NOMO-1 treated with DMSO at 0.1 percent for 48 hours (cell line): ENCODE measurements at regions not wholly inside any gene's neighbourhood (a gene's known extent, or its start where the extent isn't known, plus 50 kb on each side); places are given as distances from the start of the nearest gene placed in this dataset.
"Not testable (repeated sequence)": the region's sequence is repeated elsewhere in the genome, so short reads cannot be mapped to it uniquely, and the experiment has no call there.

ENCODE experiments used
- DNase-seq: peaks from one replicate; lab custom pipeline; 2025; ENCODE audit not compliant: unreplicated experiment; lab: John Stamatoyannopoulos, UW

DNA sequence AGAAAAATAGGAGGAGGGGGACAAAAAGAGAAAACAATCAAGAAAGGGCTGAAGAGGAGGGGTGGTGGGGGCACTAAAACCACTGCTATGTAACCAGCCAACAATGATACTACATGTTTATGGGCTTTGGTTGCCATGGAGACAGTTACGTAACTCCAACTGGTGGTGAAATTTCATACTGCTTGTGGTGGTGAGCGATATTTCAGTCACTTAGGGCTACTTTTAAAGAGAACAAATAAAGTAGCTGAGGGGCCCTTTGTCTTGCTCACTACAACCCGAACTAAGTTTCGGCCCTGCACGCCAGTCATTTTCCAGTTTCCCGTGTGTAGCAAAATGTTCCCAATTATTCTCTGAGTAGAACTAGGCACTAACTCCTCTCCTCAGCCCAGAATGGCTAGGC, 275.2 kb upstream of the EDA2R start:
- DNase-seq: peak; percentile 86

DNA sequence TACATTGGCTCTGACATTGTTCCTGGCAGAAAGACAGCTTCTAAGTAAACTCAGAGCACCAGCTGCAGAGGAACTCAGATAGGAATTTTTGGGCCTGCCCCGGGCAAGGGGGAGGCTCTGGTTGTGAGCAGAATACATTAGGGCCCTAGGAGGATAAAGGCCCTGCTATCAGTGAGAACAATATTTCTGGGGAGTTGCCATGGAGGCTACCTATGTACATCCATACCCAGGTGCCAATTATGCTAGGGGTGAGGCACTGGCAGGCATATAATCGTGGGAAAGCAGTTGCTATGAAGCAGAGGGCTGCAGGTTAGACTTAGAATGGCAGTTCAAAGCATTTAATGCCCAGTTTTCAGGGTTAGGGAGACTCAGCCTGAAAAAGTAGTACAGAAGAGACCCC, 273.5 kb upstream of the EDA2R start:
- no peak for DNase-seq

DNA sequence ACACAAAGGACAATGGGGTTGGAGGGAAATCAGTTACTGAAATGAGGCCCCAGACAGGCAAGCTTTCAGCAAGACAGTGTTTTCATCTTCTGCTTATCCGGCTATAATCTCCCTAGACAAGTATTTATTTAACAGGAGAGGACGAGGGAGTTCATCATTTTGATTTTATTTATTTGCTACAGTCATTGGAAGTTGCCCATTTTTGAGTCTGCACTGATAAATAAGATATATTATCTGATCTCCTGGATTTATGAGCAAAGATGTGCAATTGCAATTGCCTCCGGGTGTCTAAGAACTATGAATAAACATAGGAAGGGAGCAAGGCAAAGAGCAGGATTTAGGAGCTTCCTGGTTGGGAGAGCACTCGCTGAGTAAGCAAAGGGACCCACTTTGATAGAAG, 263.2 kb upstream of the EDA2R start:
- DNase-seq: no peak

DNA sequence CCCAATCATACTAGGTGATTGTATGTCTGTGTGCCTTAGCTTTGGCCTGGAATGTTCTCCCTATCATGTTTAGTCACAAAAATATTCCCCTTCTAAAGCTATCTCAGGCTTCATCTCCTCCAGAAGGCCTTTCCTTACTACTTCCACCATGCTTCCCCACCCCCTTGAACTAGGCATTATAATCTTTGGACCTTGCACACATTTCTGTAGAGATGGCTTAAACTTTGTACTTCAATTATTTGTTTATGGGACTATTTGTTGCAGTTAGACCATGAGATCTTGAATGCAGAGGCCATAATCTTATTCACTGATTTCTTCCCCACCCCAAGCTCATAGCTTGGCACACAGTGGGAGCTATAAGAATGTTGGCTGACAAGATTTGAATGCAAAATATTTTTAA, 262.0 kb upstream of the EDA2R start:
- no peak for DNase-seq

DNA sequence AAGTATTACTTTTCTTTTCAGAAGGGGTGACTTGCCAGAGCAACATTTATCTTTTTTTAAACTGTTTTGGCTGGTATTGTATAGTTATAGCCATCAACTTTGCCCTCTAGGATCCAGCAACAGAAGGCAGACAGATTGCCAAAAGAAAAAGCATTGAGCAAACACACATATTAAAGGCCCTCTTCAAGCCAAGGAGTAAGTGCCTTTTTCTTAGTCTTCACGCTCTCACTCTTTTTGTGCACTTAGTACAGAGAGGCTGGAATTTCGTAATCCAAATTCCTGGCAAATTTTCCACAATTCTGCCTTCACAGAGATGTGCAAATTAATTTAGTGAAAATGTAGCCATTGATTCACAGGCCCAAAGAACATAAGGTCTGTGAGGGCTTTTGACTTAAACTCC, 253.1 kb upstream of the EDA2R start:
- DNase-seq: no peak

DNA sequence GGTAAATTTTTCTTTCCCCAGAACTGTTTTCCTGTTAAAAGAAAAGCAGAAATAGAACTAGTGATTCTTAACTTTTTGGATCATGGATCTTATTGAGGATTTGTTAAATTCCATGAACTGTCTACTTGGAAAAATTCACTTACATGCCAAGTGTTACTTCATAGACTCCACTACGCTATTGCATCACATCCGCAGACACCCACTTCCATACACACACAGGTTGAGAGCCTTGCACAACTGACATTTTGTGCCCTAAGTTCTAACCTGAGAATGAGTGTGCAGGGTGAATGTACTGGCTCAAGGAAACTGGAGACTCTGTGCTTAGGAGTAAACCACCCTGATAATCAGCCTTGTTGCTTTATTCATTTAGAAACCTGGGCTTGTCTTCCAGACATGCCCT, 250.5 kb upstream of the EDA2R start:
- DNase-seq: no peak

DNA sequence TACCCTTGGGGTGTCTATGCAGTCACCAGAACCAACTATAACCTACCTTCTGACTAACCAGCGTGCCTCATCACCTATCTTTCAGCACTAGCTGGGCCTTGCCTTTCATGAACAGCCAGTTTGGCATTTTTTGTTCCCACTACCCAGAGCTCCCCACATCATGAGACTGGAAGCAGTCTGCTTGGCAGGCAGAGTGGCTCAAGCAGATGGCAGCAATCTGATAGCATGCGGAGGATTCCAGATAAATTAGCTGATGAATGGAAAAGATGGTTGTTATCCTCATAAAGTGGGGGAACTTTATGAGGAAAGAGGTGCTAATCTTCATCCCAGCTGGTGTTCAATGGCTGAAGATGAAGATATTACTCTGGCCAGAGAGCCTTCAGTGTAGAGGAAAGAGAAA, 243.2 kb upstream of the EDA2R start:
- no peak for DNase-seq

DNA sequence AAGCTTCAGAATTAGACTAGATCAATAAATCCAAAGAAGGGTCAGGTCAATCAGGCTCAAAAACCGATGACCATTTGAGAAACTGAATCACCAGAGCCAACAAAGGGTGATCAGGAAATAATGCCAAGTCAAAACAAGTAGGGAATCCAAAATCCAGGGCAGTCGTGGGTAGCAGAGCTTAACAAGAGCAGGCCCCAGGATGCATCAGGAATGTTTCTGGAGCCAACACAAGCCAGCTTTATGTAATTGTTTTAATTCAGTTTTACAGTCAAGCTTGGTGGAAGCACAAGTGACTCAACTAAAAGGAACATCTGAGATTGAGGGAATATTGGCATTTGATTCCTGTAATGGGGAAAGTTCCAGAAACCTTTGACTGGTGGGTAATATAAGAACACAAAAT, 237.9 kb upstream of the EDA2R start:
- DNase-seq: no peak

DNA sequence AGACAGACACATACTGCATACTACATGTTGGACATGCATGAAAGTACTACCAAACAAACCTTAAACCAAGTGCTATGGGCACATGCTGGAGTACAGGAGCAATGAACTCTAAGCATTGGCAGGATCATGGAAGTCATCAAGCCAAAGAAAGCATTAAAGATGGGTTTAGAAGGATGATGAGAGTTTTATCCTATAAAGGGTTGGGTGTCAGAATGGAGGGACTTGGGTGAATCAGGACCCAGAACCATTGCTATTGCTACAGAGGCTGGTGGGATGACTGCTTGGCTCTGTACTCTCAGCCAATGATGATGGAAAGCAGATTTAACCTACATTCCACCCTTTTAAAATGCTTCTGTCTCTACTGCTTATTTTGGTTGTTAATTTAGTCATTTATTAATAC, 233.9 kb upstream of the EDA2R start:
- no peak for DNase-seq

DNA sequence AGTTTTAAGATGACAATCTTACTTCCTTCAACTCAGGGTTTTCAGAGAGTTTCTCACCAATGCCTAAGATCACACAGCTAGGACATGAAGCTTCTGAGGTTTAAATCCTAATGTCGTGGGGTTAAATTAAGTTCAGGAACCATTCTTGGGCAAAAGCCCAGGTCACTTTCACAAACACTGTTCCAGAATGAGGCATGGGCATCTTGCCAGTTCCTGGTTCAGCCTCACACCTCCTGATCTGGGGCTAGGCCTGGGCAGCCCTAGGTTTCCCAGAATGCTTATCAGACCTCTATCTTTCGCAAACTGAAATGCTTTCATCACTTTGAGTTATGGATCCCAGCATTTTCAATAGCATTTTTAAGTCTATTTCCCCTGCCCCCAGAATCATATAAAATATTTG, 224.8 kb upstream of the EDA2R start:
- no peak for DNase-seq

DNA sequence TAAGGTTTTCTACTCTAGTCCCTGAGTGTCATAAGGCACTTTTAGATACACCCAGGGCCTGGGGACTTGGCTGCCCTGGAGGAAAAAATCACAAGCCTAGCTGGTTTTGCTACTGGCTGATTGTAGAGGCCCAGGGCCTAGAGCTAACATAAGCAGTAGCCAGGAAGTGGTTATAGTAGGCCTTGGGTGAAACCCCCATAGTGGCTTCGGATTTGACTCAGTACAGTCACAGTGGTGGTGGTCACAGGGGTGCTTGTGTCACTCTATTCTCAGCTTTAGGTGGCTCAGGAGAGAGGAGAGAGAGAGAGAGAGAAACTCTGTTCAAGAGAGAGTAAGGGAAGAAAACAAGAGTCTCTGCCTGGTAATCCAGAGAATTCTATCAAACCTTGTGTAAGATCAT, 194.5 kb upstream of the EDA2R start:
- DNase-seq: no peak

DNA sequence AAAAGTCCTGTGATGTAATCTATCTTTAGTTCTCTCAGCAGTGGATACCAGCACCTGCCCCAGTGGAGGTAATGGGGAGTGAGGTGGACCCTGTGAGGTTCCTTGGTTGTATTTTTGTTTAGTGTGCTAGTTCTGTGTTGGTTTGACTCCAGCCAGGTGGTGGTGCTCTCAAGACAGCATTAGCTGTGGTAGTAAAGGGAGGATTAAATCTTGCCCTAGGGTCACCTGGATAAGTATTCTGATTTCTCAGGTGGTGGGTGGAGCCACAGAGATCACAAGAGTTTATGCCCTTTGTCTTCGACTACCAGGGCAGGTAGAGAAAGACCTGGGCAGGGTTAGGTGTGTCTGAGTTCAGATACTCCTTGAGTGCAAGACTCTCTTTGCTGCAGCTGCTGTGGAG, 176.3 kb upstream of the EDA2R start:
- DNase-seq: no peak

DNA sequence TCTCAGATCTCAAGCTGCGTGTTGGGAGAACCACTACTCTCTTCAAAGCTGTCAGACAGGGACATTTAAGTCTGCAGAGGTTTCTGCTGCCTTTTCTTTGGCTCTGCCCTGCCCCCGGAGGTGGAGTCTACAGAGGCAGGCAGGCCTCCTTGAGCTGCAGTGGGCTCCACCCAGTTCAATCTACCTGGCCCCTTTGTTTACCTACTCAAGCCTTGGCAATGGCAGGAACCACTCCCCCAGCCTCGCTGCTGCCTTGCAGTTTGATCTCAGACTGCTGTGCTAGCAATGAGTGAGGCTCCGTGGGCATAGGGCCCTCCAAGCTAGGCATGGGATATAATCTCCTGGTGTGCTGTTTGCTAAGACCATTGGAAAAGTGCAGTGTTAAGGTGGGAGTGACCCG, 155.6 kb upstream of the EDA2R start:
- not testable (repeated sequence) for DNase-seq

DNA sequence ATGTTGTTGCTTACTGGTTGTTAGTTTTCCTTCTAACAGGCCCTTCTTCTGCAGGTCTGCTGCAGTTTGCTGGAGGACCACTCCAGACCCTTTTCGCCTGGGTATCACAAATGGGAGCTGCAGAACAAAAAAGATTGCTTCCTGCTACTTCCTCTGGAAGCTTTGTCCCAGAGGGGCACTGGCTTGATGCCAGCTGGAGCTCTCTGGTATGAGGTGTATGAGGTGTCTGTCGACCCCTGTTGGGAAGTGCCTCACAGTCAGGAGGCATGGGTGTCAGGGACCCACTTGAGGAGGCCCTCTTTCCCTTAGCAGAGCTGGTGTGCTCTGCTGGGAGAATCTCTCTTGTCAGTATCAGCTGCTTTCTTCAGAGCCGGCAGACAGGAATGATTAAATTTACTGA, 127.4 kb upstream of the EDA2R start:
- no peak for DNase-seq

DNA sequence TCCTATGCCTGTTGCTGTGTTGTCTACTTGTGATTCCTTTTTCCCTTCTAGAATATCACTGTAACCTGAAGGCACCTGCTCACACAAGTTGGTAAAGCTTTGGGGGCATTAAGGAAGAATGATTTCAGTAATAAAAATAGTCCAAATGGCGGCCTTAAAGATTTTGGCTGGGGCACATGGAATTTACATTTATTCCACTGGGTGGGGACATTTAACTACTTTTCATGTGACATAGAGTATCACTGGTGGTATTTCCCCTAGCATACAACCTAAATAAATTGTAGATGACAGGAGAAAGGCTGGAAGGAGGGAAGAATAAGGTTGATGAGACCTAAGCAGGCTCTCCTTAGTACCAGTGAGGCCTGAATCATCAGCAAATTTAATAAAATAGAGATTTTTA, 121.8 kb upstream of the EDA2R start:
- DNase-seq: no peak

DNA sequence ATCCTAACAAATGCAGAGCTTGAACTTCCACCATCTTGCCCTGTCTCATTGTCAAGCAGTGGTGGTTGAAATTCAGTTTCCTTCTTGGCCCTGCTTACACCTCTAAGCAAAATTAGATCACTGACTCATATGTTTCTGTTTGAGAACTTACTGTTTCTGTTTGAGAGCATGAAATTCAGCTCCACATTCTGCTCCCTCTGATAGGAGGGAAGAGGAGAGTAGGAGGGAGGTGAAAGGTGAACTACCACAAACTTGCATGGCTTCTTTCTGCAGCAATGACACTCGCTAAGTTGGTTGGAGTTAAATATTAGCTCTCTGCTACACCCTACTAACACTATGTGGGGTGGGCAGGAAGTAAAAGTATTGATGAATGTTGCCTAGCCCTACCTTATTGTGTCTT, 117.8 kb upstream of the EDA2R start:
- DNase-seq: no peak

DNA sequence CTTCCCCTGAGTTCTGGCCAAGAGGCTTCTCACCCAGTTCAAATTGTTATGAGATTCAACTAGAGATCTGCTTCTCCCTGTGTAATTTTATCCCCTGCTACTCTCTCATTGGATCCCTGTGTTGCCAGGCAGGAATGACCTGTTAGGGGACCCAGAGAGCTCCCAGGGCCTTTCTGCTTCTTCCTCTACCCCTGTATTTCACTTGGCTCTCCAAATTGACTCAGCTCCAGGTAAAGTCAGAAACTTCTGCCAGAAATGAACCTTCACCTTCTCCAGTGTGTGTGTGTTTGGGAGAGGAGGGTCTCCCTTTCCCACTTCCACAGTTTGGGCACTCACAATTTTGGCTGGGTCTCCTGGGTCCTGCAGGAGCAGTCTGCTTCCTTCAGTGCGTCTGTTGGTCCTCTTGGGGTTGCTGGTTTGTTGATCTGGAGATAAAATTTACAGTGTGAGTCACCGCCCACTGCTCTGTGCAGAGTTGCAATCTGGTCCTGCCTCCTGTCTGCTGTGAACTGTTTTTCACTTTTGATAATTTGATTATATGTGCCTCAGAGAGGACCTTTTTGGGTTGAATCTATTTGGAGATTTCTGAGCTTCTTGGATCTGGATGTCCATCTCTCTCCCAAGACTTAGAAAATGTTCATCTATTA, 112.4 kb upstream of the EDA2R start:
- no peak for DNase-seq

DNA sequence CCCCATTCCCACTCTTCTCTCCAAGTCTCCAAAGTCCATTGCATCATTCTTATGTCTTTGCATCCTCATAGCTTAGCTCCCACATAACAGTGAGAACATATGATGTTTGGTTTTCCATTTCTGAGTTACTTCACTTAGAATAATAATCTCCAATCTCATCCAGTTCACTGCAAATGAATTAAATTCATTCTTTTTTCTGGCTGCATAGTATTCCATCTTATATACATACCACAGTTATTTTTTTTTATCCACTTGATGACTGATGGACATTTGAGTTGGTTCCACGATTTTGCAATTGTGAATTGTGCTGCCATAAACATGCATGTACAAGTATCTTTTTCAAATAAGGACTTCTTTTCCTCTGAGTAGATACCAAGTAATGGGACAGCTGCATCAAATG, 105.6 kb upstream of the EDA2R start:
- DNase-seq: not testable (repeated sequence)

DNA sequence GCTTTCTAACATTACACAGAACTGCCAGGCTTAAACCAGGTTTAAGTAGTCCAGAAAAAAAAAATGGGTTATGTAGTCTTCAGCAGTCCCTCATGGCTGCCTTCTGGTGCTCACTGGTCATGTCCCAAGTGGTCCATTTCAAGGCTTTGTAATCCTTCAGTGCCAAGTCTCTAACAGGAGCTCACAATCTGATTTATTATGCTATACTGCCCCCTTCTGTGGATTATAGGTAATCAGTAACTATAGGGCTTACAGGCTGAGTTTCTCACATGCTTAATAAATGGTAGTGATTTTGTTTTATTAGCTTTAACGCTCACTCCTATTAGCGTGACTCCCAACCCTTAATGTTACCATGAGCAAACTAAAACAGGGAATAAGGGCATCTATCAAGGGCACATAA, 92.5 kb upstream of the EDA2R start:
- peak; percentile 28 for DNase-seq

DNA sequence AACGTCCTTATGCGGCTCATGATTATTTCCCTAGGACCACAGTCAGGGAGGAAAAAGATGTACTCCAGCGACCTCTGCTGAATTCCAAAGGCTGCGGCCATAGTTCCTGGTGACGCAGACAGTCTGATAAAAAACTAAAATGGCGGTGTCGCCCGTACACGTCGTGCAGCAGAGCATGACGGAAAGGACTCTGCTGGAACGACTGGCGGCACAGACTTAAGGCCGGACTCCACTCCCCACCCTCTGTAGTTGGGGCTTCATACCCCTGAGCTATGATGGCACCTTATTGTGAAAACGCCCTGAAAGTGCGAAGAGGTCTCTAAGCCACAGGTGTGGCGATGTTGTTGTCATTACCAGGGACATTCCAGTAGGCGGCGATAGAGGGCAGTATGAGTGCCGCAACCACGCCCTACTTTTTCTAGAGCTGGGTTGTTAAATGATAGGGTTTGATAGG, 90.0 kb upstream of the EDA2R start:
- DNase-seq: peak; percentile 60

DNA sequence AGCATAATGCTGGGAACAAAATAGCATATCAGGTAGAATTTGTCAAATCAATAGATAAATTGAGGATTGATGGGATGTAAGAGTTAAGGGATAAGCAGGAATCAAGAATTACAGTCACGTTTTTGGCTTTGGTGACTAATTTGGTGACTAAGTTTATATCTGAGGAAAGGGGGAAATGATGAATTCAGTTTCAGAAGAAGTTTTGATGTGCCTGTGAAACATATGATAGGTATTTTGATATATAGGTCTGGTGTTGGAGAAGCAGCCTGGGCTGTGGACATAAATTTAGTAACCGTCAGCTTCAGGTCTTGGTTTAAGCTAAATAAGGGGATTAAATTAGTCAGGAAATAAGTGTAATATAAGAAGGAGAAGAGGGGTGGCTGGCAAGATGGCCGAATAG, 79.0 kb upstream of the EDA2R start:
- no peak for DNase-seq

DNA sequence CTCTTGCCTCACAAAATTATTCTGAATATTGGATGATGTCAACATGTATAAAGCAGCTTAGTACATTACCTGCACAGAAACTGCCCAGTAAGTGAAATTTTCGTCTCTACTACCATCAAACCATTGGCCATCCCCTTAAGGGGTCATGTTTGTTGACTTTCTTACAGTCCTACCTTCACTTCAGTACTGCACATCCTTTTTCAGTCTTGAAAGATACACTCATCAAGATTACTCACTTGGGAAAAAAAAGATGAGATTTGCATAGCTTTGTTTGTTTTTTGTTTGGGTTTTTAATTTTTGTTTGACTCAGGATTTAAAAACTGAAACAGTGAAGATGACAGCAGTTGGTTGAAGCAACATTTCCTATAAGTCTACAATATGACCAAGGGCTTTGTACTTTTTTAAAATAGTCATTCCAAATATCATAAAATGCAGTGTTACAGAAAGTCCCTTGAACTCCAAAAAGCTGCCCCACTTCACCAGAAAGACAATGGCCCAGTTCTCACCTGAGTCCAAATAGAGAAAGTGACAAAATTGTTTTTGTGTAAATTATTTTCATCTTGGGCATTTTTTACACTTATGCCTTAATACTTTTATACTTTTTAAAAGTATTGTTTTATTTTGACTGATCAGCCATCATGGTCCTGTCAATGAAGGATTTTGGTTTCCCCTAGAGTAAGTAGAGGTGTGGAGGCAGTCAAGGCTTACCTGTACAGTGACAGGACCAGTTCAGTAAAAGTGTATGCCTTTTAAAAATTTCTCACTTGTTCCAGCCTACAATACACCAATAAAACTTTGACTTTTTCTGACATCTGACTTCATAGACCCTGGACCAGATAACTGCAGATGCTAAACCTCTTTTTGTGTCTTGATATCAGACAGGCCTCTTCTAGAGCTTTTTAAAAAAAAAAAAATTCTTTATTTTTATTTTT, 59.7 kb upstream of the EDA2R start:
- no peak for DNase-seq

DNA sequence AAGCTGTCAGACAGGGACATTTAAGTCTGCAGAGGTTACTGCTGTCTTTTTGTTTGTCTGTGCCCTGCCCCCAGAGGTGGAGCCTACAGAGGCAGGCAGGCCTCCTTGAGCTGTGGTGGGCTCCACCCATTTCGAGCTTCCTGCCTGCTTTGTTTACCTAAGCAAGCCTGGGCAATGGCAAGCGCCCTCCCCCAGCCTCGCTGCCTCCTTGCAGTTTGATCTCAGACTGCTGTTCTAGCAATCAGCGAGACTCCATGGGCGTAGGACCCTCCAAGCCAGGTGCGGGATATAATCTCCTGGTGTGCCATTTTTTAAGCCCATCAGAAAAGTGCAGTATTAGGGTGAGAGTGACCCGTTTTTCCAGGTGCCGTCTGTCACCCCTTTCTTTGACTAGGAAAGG, 53.6 kb upstream of the EDA2R start:
- DNase-seq: not testable (repeated sequence)
